DND-41 (cell line): ENCODE measurements at regions not wholly inside any gene's neighbourhood (a gene's known extent, or its start where the extent isn't known, plus 50 kb on each side); places are given as distances from the start of the nearest gene placed in this dataset.

Source experiments
- ATAC-seq: fragments of 200-7000 bp; cut with Tn5 transposase; 3 replicates; pipeline ENCODE4 v1.9.1; 2021; ENCODE audit warnings: low read depth; ENCODE audit not compliant: insufficient read depth
- DNase-seq: peaks from one replicate; pipeline ENCODE4 v3.0.0-alpha.2; 2020
- H2AFZ ChIP-seq: 2 replicates; pipeline ENCODE4 v1.6.0; 2012; ENCODE audit warnings: low read depth, low read length
- H3K27ac ChIP-seq: 2 replicates; pipeline ENCODE4 v1.5.1; 2012; ENCODE audit warnings: low read length, inconsistent platforms
- H3K27me3 ChIP-seq: fragments of 200-600 bp; sonication (generic); 2 replicates; pipeline ENCODE4 v1.6.0; 2012; ENCODE audit warnings: low read length, mild to moderate bottlenecking, inconsistent platforms; ENCODE audit not compliant: insufficient read depth, poor library complexity
- H3K36me3 ChIP-seq: 2 replicates; pipeline ENCODE4 v1.5.1; 2012; ENCODE audit warnings: low read length, inconsistent platforms; ENCODE audit not compliant: insufficient read depth
- H3K4me1 ChIP-seq: 2 replicates; pipeline ENCODE4 v1.5.1; 2012; ENCODE audit warnings: mild to moderate bottlenecking, low read length; ENCODE audit not compliant: insufficient read depth
- H3K4me2 ChIP-seq: 2 replicates; pipeline ENCODE4 v1.6.0; 2012; ENCODE audit warnings: mild to moderate bottlenecking, moderate library complexity, low read length, inconsistent platforms; ENCODE audit not compliant: insufficient read depth
- H3K4me3 ChIP-seq, 2 experiments: fragments of 200-600 bp in 1 of 2; shearing (Covaris generic) in 1 of 2; 2 replicates each; pipeline ENCODE4 v1.5.1; 2012 to 2016; ENCODE audit warnings: inconsistent platforms in 2 of 2, low read length in 2 of 2, mild to moderate bottlenecking in 2 of 2, low read depth in 1 of 2, moderate library complexity in 1 of 2
- H3K79me2 ChIP-seq: 2 replicates; pipeline ENCODE4 v1.6.0; 2012; ENCODE audit warnings: low read length, inconsistent platforms; ENCODE audit not compliant: insufficient read depth
- H3K9ac ChIP-seq: 2 replicates; pipeline ENCODE4 v1.6.0; 2012; ENCODE audit warnings: low read depth, mild to moderate bottlenecking, inconsistent platforms, low read length, moderate library complexity
- H3K9me3 ChIP-seq: 2 replicates; pipeline ENCODE4 v1.5.1; 2012; ENCODE audit warnings: low read length, moderate library complexity, mild to moderate bottlenecking, inconsistent platforms; ENCODE audit not compliant: insufficient read depth, severe bottlenecking
- H4K20me1 ChIP-seq: 2 replicates; pipeline ENCODE4 v1.6.0; 2012; ENCODE audit warnings: low read length; ENCODE audit not compliant: insufficient read depth
- EZH2 ChIP-seq: IDR thresholded peaks from 3 replicates; pipeline ENCODE4 v1.6.1; 2012; ENCODE audit warnings: borderline replicate concordance, low read depth, mild to moderate bottlenecking, moderate library complexity, low read length, inconsistent platforms; ENCODE audit not compliant: severe bottlenecking
- TF ChIP-seq, protein P1 (sequence below): IDR thresholded peaks from 2 replicates; pipeline ENCODE4 v1.5.1; 2012; ENCODE audit warnings: borderline replicate concordance, low read length, moderate library complexity, mild to moderate bottlenecking; ENCODE audit not compliant: poor library complexity, severe bottlenecking; ENCODE audit errors: extremely low read depth

DNA sequence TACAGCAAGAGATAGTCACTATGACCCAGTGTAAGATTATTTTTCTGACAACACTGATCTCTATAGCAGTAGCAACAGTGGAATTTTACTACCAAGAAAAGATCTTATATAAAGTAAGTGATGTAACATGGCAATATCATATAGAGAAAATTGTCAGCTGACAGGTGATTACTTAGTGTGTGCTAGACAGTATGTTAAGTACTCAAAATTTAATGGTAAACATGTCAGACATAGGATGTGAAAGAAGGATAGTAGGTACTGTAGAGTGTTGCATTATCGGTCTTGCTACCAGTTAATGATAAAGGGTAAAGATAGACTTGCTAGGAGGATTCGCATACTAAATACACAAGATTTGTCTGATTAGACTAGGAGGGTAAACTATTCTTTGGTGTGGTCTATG is 247.4 kb downstream of the CYLC2 start:
- H3K4me2 ChIP-seq = no peak overlapping the region
- no peaks in the 10 kb centered on the region for H3K9me3 ChIP-seq
- H2AFZ ChIP-seq = no peak overlapping the region
- H3K9ac ChIP-seq = no peak overlapping the region
- no peak for ATAC-seq
- no peaks in the 10 kb centered on the region for H3K27me3 ChIP-seq
- H3K36me3 ChIP-seq = no peaks in the 10 kb centered on the region
- no peaks in the 10 kb centered on the region for H3K79me2 ChIP-seq
- no peak for TF ChIP-seq EZH2
- TF ChIP-seq, protein P1, sequence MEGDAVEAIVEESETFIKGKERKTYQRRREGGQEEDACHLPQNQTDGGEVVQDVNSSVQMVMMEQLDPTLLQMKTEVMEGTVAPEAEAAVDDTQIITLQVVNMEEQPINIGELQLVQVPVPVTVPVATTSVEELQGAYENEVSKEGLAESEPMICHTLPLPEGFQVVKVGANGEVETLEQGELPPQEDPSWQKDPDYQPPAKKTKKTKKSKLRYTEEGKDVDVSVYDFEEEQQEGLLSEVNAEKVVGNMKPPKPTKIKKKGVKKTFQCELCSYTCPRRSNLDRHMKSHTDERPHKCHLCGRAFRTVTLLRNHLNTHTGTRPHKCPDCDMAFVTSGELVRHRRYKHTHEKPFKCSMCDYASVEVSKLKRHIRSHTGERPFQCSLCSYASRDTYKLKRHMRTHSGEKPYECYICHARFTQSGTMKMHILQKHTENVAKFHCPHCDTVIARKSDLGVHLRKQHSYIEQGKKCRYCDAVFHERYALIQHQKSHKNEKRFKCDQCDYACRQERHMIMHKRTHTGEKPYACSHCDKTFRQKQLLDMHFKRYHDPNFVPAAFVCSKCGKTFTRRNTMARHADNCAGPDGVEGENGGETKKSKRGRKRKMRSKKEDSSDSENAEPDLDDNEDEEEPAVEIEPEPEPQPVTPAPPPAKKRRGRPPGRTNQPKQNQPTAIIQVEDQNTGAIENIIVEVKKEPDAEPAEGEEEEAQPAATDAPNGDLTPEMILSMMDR = no peak
- DNase-seq = no peak
- H3K27ac ChIP-seq = no peak overlapping the region
- H3K4me3 ChIP-seq = no peak overlapping the region
- no peaks in the 10 kb centered on the region for H3K4me1 ChIP-seq
- no peaks in the 10 kb centered on the region for H4K20me1 ChIP-seq

DNA sequence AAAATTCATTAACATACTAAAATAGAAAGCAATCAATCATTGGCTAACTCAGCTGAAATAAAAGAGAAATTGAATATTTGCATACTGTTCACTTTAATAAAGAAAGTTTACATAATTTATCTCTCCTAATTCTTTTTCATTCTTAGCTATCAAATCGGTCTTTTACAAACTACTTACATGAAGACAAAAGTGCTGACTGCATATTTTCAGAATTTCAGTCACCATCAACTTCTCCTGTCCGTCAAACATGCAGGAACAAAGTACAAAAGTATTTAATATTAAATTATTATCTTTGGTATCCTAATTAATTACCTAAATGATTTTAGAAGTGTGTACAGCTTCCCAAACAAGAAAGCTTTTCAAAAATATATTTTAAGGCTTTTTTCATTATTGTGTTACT is 248.4 kb downstream of the CYLC2 start:
- Histone ChIP-seq H3K4me3 (no peak overlapping the region), H4K20me1 (no peaks in the 10 kb centered on the region), H3K79me2 (no peaks in the 10 kb centered on the region), H3K4me2 (no peak overlapping the region), H3K9me3 (no peaks in the 10 kb centered on the region), H3K4me1 (no peaks in the 10 kb centered on the region), H3K9ac (no peak overlapping the region), H2AFZ (no peak overlapping the region), H3K36me3 (no peaks in the 10 kb centered on the region), H3K27me3 (no peaks in the 10 kb centered on the region), H3K27ac (no peak overlapping the region)
- no peak for ATAC-seq
- TF ChIP-seq, protein P1 = no peak
- TF ChIP-seq EZH2 = no peak
- no peak for DNase-seq

DNA sequence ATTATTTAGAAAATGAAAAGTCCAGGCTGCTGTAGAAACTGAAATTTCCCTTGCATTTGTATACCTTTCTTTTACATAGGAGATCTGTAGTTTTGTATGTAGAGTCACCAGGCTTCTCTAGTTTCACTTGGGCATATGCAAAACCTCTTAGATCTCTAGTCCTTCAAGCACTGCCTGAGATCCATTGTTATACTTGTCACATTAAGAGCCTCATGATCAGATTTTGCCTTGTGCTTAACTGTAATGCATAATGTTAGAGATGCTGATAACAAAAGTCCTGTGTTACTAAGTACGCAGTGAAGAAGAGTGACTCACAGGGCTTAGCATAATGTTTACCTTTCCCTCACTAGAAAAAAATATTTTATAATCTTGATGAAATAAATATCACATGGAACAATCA is 250.2 kb downstream of the CYLC2 start:
- no peak overlapping the region for H3K4me2 ChIP-seq
- ATAC-seq = no peak
- no peak for DNase-seq

More for the DNA sequence above, 250.2 kb downstream of the CYLC2 start:
- no peaks in the 10 kb centered on the region for H4K20me1 ChIP-seq
- H3K27me3 ChIP-seq = no peaks in the 10 kb centered on the region
- no peaks in the 10 kb centered on the region for H3K36me3 ChIP-seq
- no peaks in the 10 kb centered on the region for H3K4me1 ChIP-seq
- no peak overlapping the region for H3K27ac ChIP-seq
- H3K79me2 ChIP-seq = no peaks in the 10 kb centered on the region
- no peak overlapping the region for H3K4me3 ChIP-seq
- H3K9ac ChIP-seq = no peak overlapping the region
- TF ChIP-seq EZH2 = no peak
- TF ChIP-seq, protein P1 = no peak
- H3K9me3 ChIP-seq = no peaks in the 10 kb centered on the region
- no peak overlapping the region for H2AFZ ChIP-seq
